Stromal cell of bone marrow (primary cell): ENCODE measurements at regions not wholly inside any gene's neighbourhood (a gene's known extent, or its start where the extent isn't known, plus 50 kb on each side); places are given as distances from the start of the nearest gene placed in this dataset.

Source experiments
- DNase-seq: peaks from one replicate; pipeline ENCODE4 v3.0.0-alpha.2; 2012; ENCODE audit warnings: low read depth

GRCh38 chr5:53330491-53330890 lies 149.9 kb upstream of the FST start:
- no peak for DNase-seq

GRCh38 chr5:53331463-53331862 lies 149.0 kb upstream of the FST start:
- DNase-seq: no peak

GRCh38 chr5:53333160-53333559 lies 147.3 kb upstream of the FST start:
- peak; percentile 76 for DNase-seq

GRCh38 chr5:53334431-53334941 lies 145.9 kb upstream of the FST start:
- DNase-seq: peak; percentile 44

GRCh38 chr5:53335115-53335514 lies 145.3 kb upstream of the FST start:
- no peak for DNase-seq

- no peak for DNase-seq
Observed at GRCh38 chr5:53337827-53338226, 142.6 kb upstream of the FST start.

- DNase-seq: no peak
Observed at GRCh38 chr5:53338971-53339370, 141.5 kb upstream of the FST start.

- no peak for DNase-seq
Observed at GRCh38 chr5:53339962-53340540, 140.4 kb upstream of the FST start.

- DNase-seq: no peak
Observed at GRCh38 chr5:53340956-53341750, 139.3 kb upstream of the FST start.

GRCh38 chr5:53342236-53342635 lies 138.2 kb upstream of the FST start:
- no peak for DNase-seq

GRCh38 chr5:53343187-53343586 lies 137.2 kb upstream of the FST start:
- DNase-seq: peak; percentile 79

GRCh38 chr5:53350368-53350767 lies 130.1 kb upstream of the FST start:
- no peak for DNase-seq

GRCh38 chr5:53350991-53351770 lies 129.2 kb upstream of the FST start:
- no peak for DNase-seq

GRCh38 chr5:53355316-53355715 lies 125.1 kb upstream of the FST start:
- DNase-seq: no peak

GRCh38 chr5:53355931-53356330 lies 124.5 kb upstream of the FST start:
- DNase-seq: no peak

GRCh38 chr5:53357439-53357838 lies 123.0 kb upstream of the FST start:
- DNase-seq: no peak

GRCh38 chr5:53358794-53359193 lies 121.6 kb upstream of the FST start:
- no peak for DNase-seq

- no peak for DNase-seq
Observed at GRCh38 chr5:53359916-53360517, 120.4 kb upstream of the FST start.

- peak; percentile 77 for DNase-seq
Observed at GRCh38 chr5:53360811-53361210, 119.6 kb upstream of the FST start.

GRCh38 chr5:53361708-53362107 lies 118.7 kb upstream of the FST start:
- DNase-seq: no peak

GRCh38 chr5:53362521-53362941 lies 117.9 kb upstream of the FST start:
- peak; percentile 96 for DNase-seq

- DNase-seq: no peak
Observed at GRCh38 chr5:53364061-53364460, 116.4 kb upstream of the FST start.
